GM13977 (cell line): ENCODE measurements at regions not wholly inside any gene's neighbourhood (a gene's known extent, or its start where the extent isn't known, plus 50 kb on each side); places are given as distances from the start of the nearest gene placed in this dataset.

Source experiments
- DNase-seq: peaks from one replicate; pipeline ENCODE4 v3.0.0; 2012; ENCODE audit warnings: low spot score
- CTCF ChIP-seq: IDR thresholded peaks from 2 replicates; pipeline ENCODE4 v1.5.1; 2012; ENCODE audit warnings: mild to moderate bottlenecking, control low read depth; ENCODE audit not compliant: insufficient read depth; ENCODE audit errors: extremely low read depth, missing control alignments
- in situ Hi-C: fragments of 300-500 bp; cut with MboI; formaldehyde crosslinking; loops from one replicate; pipeline ENCODE4 v1.12.0; 2022; ENCODE audit warnings: low sequenced_read_pairs, low pct_unique_long_range_greater_than_20kb, mixed read lengths, inconsistent platforms; ENCODE audit not compliant: unreplicated experiment

DNA sequence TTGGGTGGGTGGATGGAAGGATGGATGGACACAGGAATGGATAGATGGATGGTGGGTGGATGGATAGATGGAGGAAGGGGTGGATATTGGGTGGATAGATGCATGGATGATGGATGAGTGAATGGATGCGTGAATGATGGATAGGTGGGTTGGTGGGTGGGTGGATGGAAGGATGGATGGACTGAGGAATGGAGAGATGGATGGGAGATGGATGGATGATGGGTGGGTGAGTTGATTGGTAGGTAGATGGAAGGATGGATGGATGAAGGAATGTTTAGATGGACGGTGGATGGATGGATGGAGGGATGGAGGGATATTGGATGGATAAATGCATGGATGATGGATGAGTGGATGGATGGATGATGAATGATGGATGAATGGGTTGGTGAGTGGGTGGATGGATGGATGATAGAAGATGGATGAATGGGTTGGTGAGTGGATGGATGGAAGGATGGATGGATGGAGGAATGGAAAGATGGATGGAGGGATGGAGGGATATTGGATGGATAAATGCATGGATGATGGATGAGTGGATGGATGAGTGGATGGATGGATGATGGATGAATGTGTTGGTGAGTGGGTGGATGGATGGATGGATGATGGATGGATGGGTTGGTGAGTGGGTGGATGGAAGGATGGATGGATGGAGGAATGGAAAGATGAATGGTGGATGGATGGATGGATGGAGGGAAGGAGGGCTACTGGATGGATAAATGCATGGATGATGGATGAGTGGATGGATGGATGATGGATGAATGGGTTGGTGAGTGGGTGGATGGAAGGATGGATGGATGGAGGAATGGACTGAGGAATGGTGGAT, 50.4 kb upstream of the GRPEL1 start:
- TF ChIP-seq CTCF = no peak
- DNase-seq = no peak
- in situ Hi-C loops = no loop called here
